HepG2 (cell line): ENCODE measurements at regions not wholly inside any gene's neighbourhood (a gene's known extent, or its start where the extent isn't known, plus 50 kb on each side); places are given as distances from the start of the nearest gene placed in this dataset.
A peak's percentile ranks its signal among the peaks of the same experiment; 100 is the strongest.

Source experiments
- ATAC-seq: fragments of 200-7000 bp; cut with Tn5 transposase; 3 replicates; pipeline ENCODE4 v1.9.1; 2020; ENCODE audit warnings: mild to moderate bottlenecking, moderate library complexity
- BruUV-seq: library from RNA; stranded (reverse); fragments of 400-500 nt; replicated peaks from 2 replicates; lab custom pipeline; 2021; lab: Mats Ljungman, UMichigan
- CTCF ChIA-PET: fragments of 300-600 bp; formaldehyde crosslinking; extraction: SDS; loops from one replicate; lab custom pipeline; 2021; ENCODE audit warnings: low total read pairs, inconsistent platforms, low intra/inter-chr PET ratio; lab: Yijun Ruan, JAX
- POLR2A ChIA-PET: fragments of 350-600 bp; sonication (Branson Sonifier 250); formaldehyde crosslinking; loops from one replicate; lab custom pipeline; 2020; ENCODE audit warnings: antibody characterized with exemption, inconsistent platforms; lab: Yijun Ruan, JAX
- DNase-seq: peaks from one replicate; pipeline ENCODE4 v3.0.0-alpha.2; 2015; ENCODE audit warnings: low spot score
- FAIRE-seq: peaks from 3 replicates; lab custom pipeline; 2011; peaks lifted over from hg19 to GRCh38; lab: Jason Lieb, UNC
- H2AFZ ChIP-seq: one replicate; pipeline ENCODE4 v1.6.1; 2011; ENCODE audit warnings: low read length, inconsistent platforms
- H3K27ac ChIP-seq: fragments of 300-600 bp; 3 replicates; pipeline ENCODE4 v1.8.0; 2011; ENCODE audit warnings: mixed run types, mild to moderate bottlenecking, mixed read lengths, low read length, inconsistent platforms; ENCODE audit not compliant: insufficient read depth; ENCODE audit errors: extremely low read length
- H3K27me3 ChIP-seq, 2 experiments: fragments of 200-600 bp in 1 of 2; 2 replicates in 1 of 2; 3 replicates in 1 of 2; pipeline versions ENCODE4 v1.6.0 to v1.8.0; 2011; ENCODE audit warnings: low read length in 2 of 2, mild to moderate bottlenecking in 2 of 2, moderate library complexity in 2 of 2, inconsistent platforms in 1 of 2; ENCODE audit not compliant: insufficient read depth in 2 of 2, control insufficient read depth in 1 of 2
- H3K36me3 ChIP-seq, 2 experiments: fragments of 200-600 bp in 1 of 2; replicated peaks in 1 of 2; 2 replicates in 1 of 2; 3 replicates in 1 of 2; pipeline versions ENCODE4 v1.5.1 to v1.8.0; 2011; ENCODE audit warnings: low read length in 2 of 2, inconsistent platforms in 1 of 2; ENCODE audit not compliant: insufficient read depth in 2 of 2, control insufficient read depth in 1 of 2
- H3K4me1 ChIP-seq: 2 replicates; pipeline ENCODE4 v1.5.1; 2012; ENCODE audit warnings: low read length, inconsistent platforms; ENCODE audit not compliant: insufficient read depth
- H3K4me2 ChIP-seq: 2 replicates; pipeline ENCODE4 v1.6.0; 2011; ENCODE audit warnings: low read depth, low read length, inconsistent platforms
- H3K4me3 ChIP-seq, 3 experiments: fragments of 200-600 bp in 1 of 3; sonication (generic), shearing (Covaris generic) in 1 of 3; replicated peaks in 1 of 3; 2 replicates each; pipeline ENCODE4 v1.5.1; 2011 to 2016; ENCODE audit warnings: low read length in 3 of 3, inconsistent platforms in 2 of 3, low read depth in 2 of 3, mild to moderate bottlenecking in 2 of 3, control low read depth in 1 of 3, mixed read lengths in 1 of 3; ENCODE audit not compliant: insufficient read depth in 1 of 3
- H3K79me2 ChIP-seq: one replicate; pipeline ENCODE4 v1.6.1; 2011; ENCODE audit warnings: low read length, inconsistent platforms; ENCODE audit not compliant: insufficient read depth
- H3K9ac ChIP-seq: 2 replicates; pipeline ENCODE4 v1.6.0; 2011; ENCODE audit warnings: mild to moderate bottlenecking, low read depth, low read length, inconsistent platforms; ENCODE audit not compliant: insufficient read depth
- H3K9me3 ChIP-seq: 2 replicates; pipeline ENCODE4 v1.5.1; 2012; ENCODE audit warnings: mild to moderate bottlenecking, low read length
- H4K20me1 ChIP-seq: 2 replicates; pipeline ENCODE4 v1.6.0; 2011; ENCODE audit warnings: inconsistent platforms, mild to moderate bottlenecking, low read length, moderate library complexity; ENCODE audit not compliant: insufficient read depth
- CHD2 ChIP-seq: IDR thresholded peaks from 2 replicates; pipeline ENCODE4 v1.6.1; 2011; ENCODE audit warnings: low read depth, low read length, improper control_type of control experiment
- MAFK ChIP-seq, 2 experiments: IDR thresholded peaks in 1 of 2; conservative IDR thresholded peaks in 1 of 2; 2 replicates each; pipeline ENCODE4 v1.6.1; 2011; ENCODE audit warnings: improper control_type of control experiment in 2 of 2, low read length in 2 of 2
- SP140L ChIP-seq: sonication (generic); formaldehyde crosslinking; IDR thresholded peaks from 2 replicates; pipeline ENCODE4 v1.4.0; 2020; ENCODE audit warnings: missing genetic modification reagents, borderline replicate concordance
- SYNCRIP ChIP-seq: fragments of 200-400 bp; formaldehyde crosslinking; IDR thresholded peaks from 2 replicates; pipeline ENCODE4 v1.6.1; 2018; ENCODE audit warnings: mild to moderate bottlenecking, low read depth, low read length; ENCODE audit not compliant: insufficient read depth
- TIGD3 ChIP-seq: sonication (generic); formaldehyde crosslinking; IDR thresholded peaks from 2 replicates; pipeline ENCODE4 v1.5.1; 2020; ENCODE audit warnings: mild to moderate bottlenecking, missing genetic modification reagents, borderline replicate concordance
- XRCC5 ChIP-seq: fragments of 200-400 bp; formaldehyde crosslinking; optimal IDR thresholded peaks from 2 replicates; pipeline ENCODE3; 2017; ENCODE audit warnings: mild to moderate bottlenecking, low read length
- ZNF510 ChIP-seq: sonication (generic); formaldehyde crosslinking; IDR thresholded peaks from 2 replicates; pipeline ENCODE4 v1.4.0; 2020; ENCODE audit warnings: low read depth, mild to moderate bottlenecking, missing genetic modification reagents
- in situ Hi-C: cut with HindIII; loops from 2 replicates; pipeline ENCODE4 v1.10.0; 2017; ENCODE audit warnings: low pct_unique_long_range_greater_than_20kb; ENCODE audit not compliant: extremely low pct_ligation_motif_present
- intact Hi-C: fragments of 100-400 bp; cut with micrococcal nuclease; formaldehyde crosslinking; loops from one replicate; pipeline ENCODE4 v1.10.0; 2022; ENCODE audit not compliant: unreplicated experiment

DNA sequence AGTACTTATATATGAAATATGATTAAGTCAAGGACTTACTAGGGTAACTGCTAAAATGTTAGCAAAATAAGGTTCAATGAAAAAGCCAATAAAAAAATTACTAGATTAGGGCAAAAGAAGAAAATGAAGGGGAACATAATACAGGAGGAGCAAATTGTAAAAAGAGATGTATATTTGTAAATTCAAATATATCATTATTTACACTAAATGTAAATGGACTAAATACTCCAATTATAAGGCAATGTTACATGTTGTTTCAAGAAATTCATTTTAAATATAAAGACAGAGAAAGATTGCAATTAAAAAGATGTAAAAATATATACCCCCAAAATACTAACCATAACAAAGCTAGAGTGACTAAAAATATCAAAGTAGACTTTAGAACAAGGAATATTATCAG, 134.1 kb downstream of the EFHB start:
- peaks cover 46% of the 10 kb centered on the region for H3K9me3 ChIP-seq
- in situ Hi-C loops (no loop called here), intact Hi-C loops (no loop called here)
- no peak for TF ChIP-seq SP140L (CRISPR knock-in tag)
- no peak for TF ChIP-seq ZNF510 (CRISPR knock-in tag)
- TF ChIP-seq TIGD3 (CRISPR knock-in tag): no peak
- no peak for TF ChIP-seq CHD2
- TF ChIP-seq XRCC5: no peak
- no peaks in the 10 kb centered on the region for H4K20me1 ChIP-seq
- ChIA-PET POLR2A (no interaction called here), CTCF (no interaction called here)
- H3K79me2 ChIP-seq: no peaks in the 10 kb centered on the region
- FAIRE-seq (no peak), ATAC-seq (no peak), DNase-seq (no peak)
- H3K9ac ChIP-seq: no peak overlapping the region
- no TSS peak for BruUV-seq
- no peak overlapping the region for H3K27ac ChIP-seq
- H3K27me3 ChIP-seq: no peaks in the 10 kb centered on the region
- no peak overlapping the region for H3K4me3 ChIP-seq
- H3K4me1 ChIP-seq: no peaks in the 10 kb centered on the region
- no peaks in the 10 kb centered on the region for H3K36me3 ChIP-seq
- H2AFZ ChIP-seq: no peak overlapping the region
- no peak overlapping the region for H3K4me2 ChIP-seq

DNA sequence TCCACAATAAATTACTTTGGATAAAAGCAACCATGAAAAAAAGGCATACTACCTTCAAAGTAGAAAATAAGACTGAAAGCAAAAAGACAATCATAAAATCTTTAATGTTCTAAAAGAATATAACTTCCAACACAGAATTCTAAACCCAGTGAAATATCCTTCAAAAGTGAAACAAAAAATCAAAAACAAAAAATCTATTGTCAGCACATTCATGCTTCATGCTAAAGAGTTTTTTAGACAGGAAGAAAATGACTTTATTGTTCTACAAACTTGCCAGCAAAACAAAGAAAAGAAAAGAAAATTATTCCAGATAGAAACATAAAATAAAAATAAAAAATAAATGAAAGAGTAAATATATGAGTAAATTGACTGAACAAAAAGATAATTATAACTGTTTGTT, 134.9 kb downstream of the EFHB start:
- POLR2A ChIA-PET: no interaction called here
- Histone ChIP-seq H3K27me3 (no peaks in the 10 kb centered on the region), H3K4me3 (no peak overlapping the region), H3K27ac (no peak overlapping the region), H2AFZ (no peak overlapping the region), H3K9me3 (peaks cover 42% of the 10 kb centered on the region), H3K9ac (no peak overlapping the region), H3K4me1 (no peaks in the 10 kb centered on the region), H3K36me3 (no peaks in the 10 kb centered on the region), H3K79me2 (no peaks in the 10 kb centered on the region), H3K4me2 (no peak overlapping the region), H4K20me1 (no peaks in the 10 kb centered on the region)
- CTCF ChIA-PET: no interaction called here
- no TSS peak for BruUV-seq
- ATAC-seq (no peak), FAIRE-seq (no peak), DNase-seq (no peak)
- intact Hi-C loops: no loop called here
- TF ChIP-seq MAFK (conservative IDR thresholded peaks at IDR 0.05 in 1 of 2, IDR thresholded peaks at IDR 0.05 in 1 of 2; ENCODE audit: low read length in 2 of 2): peak; percentile 9 to 32; a peak in 1 of 4 replicates
- TF ChIP-seq SYNCRIP: no peak
- in situ Hi-C loops: no loop called here
